Pancreas (tissue), 10 donors: ENCODE measurements at regions not wholly inside any gene's neighbourhood (a gene's known extent, or its start where the extent isn't known, plus 50 kb on each side); places are given as distances from the start of the nearest gene placed in this dataset.

Experiments
- ATAC-seq, 4 donors: fragments of 200-7000 bp; cut with Tn5 transposase; one replicate each; pipeline versions ENCODE4 v1.8.0 to v1.9.1; 2020; ENCODE audit warnings: mild to moderate bottlenecking in 4 of 4, moderate library complexity in 4 of 4
- DNase-seq, 6 donors: peaks; one replicate each; pipeline ENCODE4 v3.0.0-alpha.2; 2020
- FAIRE-seq: peaks from 2 replicates; lab custom pipeline; 2012; peaks lifted over from hg19 to GRCh38; lab: Jason Lieb, UNC
- H3K27ac ChIP-seq, 4 donors: fragments of 200-600 bp; sonication (generic); 1 replicate in 3 of 4; 2 replicates in 1 of 4; pipeline versions ENCODE4 v1.5.0 to v1.8.0; 2020
- H3K27me3 ChIP-seq, 4 donors: fragments of 200-600 bp; one replicate each; pipeline ENCODE4 v1.8.0; 2021
- H3K36me3 ChIP-seq, 3 donors: fragments of 200-600 bp; sonication (generic) in 1 of 3; one replicate each; pipeline versions ENCODE4 v1.5.0 to v1.8.0; 2020 to 2021
- H3K4me1 ChIP-seq, 3 donors: fragments of 200-600 bp; one replicate each; pipeline ENCODE4 v1.8.0; 2021
- H3K4me3 ChIP-seq, 4 donors: fragments of 200-600 bp; sonication (generic) in 2 of 4; one replicate each; pipeline versions ENCODE4 v1.5.0 to v1.8.0; 2020 to 2021
- H3K9me3 ChIP-seq, 4 donors: fragments of 200-600 bp; one replicate each; pipeline ENCODE4 v1.8.0; 2021
- WGBS, 2 donors: extraction: QIAGEN DNeasy Blood & Tissue Kit; methylation state at CpG; one replicate each; pipeline ENCODE4 v1.1.7; 2013; 5-methylcytosine and 5-hydroxymethylcytosine counted together
- intact Hi-C, 3 donors: fragments of 100-400 bp; cut with DNase I; formaldehyde crosslinking; loops; one replicate each; pipeline versions ENCODE4 v1.11.1 to v1.14.2; 2022
- TF ChIP-seq, protein P1 (sequence below), 4 donors: fragments of 200-600 bp; sonication (generic) in 3 of 4; IDR thresholded peaks; one replicate each; pipeline versions ENCODE4 v1.5.0 to v1.8.0; 2021; ENCODE audit warnings: antibody characterized with exemption in 4 of 4
- donor health status: healthy with polysubstance abuse.
- donor health status: DM: no; HTN: no; CAD: no; lungs with moderate emphysema.
- donor health status: DM: no; HTN: no; CAD: no.
- donor health status: control.
- donor health status: control.
- donor health status: Bipolar disorder and iron deficiency.
- donor health status: DM: yes; HTN: yes; CAD: no.
- donor health status: DM: no; HTN: no; CAD: no.
- donor health status: DM: no; HTN: no; CAD: no.
- donor health status: DM: yes; HTN: yes; CAD: no.

DNA sequence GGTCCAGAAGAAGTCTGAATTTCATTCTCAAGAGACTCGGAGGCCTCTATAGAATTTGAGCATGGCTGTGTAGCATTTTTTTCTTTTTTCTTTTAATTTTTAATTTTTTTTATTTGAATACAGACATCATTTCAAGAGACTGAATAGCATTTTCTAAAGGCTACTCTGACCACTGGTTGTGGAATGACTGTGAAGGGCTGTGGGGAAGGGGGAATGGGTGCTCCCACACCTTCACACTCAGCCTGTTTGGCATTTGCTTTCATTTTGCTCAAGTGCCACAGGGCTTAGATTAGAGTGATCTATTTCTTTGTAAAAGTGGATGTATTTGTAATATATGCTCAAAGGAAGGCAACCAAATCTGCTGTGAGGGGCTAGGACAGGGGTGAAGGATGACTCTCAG, 142.0 kb upstream of the SPOPL start:
- intact Hi-C loops: no loop called here
- Histone ChIP-seq H3K36me3 (no peaks in the 10 kb centered on the region), H3K27ac (no peak overlapping the region), H3K27me3 (no peaks in the 10 kb centered on the region), H3K4me1 (peaks cover 14 to 18% (median 17%) of the 10 kb centered on the region in 3 donors), H3K4me3 (no peak overlapping the region), H3K9me3 (no peaks in the 10 kb centered on the region)
- no peak for DNase-seq
- WGBS, 2 donors: 95 to 100% methylated on average over 1 of the region's 1 CpG
- TF ChIP-seq, protein P1, sequence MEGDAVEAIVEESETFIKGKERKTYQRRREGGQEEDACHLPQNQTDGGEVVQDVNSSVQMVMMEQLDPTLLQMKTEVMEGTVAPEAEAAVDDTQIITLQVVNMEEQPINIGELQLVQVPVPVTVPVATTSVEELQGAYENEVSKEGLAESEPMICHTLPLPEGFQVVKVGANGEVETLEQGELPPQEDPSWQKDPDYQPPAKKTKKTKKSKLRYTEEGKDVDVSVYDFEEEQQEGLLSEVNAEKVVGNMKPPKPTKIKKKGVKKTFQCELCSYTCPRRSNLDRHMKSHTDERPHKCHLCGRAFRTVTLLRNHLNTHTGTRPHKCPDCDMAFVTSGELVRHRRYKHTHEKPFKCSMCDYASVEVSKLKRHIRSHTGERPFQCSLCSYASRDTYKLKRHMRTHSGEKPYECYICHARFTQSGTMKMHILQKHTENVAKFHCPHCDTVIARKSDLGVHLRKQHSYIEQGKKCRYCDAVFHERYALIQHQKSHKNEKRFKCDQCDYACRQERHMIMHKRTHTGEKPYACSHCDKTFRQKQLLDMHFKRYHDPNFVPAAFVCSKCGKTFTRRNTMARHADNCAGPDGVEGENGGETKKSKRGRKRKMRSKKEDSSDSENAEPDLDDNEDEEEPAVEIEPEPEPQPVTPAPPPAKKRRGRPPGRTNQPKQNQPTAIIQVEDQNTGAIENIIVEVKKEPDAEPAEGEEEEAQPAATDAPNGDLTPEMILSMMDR (IDR thresholded peaks at IDR 0.05): no peak
- no peak for ATAC-seq
- FAIRE-seq: no peak

DNA sequence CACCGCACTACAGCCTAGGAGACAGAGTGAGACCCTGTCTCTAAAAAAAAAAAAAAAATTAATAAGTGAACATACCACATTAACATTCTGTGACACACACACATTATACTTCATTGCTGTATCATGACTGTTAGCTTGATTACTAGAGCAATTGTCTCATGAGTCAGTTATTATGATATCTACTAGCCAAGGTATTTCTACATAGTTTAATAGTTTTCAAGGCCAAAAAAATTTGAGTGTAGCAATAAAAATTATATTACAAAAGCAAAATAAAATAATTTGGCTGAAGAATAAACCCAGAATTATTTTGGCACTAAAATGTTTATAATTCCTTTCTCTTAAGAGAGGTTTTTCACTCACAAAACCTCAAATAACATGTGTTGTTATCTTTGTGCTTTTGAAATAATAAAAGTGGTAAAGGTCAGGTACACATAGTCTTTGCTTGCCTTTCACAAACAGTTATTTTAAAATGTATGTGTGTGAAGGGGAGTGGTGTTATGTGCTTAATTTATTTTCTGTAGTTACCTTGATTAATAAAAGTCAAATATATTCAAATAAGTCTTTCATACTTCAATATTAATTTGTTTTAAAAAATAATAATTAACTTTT, 136.9 kb upstream of the SPOPL start:
- H3K4me1 ChIP-seq: peaks cover 2 to 5% (median 3%) of the 10 kb centered on the region in 3 donors
- no peaks in the 10 kb centered on the region for H3K27me3 ChIP-seq
- H3K9me3 ChIP-seq: no peaks in the 10 kb centered on the region
- 97 to 100% methylated on average over 1 of the region's 1 CpG for WGBS, 2 donors
- H3K36me3 ChIP-seq: no peaks in the 10 kb centered on the region
- ATAC-seq: peak in 3 of 4 donors; percentile 49 to 69 (median 55)
- TF ChIP-seq, protein P1 (IDR thresholded peaks at IDR 0.05): no peak
- intact Hi-C loops: no loop called here
- no peak overlapping the region for H3K27ac ChIP-seq
- DNase-seq: no peak
- H3K4me3 ChIP-seq: no peak overlapping the region
- FAIRE-seq: peak; percentile 26

DNA sequence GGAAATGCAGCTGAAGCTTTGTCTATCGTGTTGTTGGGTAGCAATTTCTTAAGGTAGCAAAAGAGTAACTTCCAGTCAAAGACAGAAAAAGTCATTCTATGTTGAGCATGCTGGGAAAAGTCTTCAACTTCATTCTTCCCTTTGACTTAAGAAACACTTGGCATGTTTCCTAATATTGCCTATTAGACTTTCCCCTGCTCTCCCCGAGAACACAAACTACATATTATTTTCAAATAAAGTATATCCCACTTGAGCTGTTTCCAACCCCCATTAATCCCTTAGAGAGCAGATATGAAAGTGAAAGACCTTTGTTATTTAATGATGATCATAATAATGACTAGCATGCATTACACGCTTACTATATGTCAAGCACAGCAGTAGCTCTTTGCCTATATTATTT, 136.0 kb upstream of the SPOPL start:
- WGBS, 2 donors: 86 to 89% methylated on average over 3 of the region's 3 CpGs
- Histone ChIP-seq H3K4me3 (no peak overlapping the region), H3K4me1 (peaks cover 2 to 5% (median 3%) of the 10 kb centered on the region in 3 donors), H3K27me3 (no peaks in the 10 kb centered on the region), H3K36me3 (no peaks in the 10 kb centered on the region), H3K9me3 (no peaks in the 10 kb centered on the region), H3K27ac (no peak overlapping the region)
- intact Hi-C loops: no loop called here
- FAIRE-seq (no peak), DNase-seq (no peak), ATAC-seq (no peak)
- TF ChIP-seq, protein P1 (IDR thresholded peaks at IDR 0.05): no peak

DNA sequence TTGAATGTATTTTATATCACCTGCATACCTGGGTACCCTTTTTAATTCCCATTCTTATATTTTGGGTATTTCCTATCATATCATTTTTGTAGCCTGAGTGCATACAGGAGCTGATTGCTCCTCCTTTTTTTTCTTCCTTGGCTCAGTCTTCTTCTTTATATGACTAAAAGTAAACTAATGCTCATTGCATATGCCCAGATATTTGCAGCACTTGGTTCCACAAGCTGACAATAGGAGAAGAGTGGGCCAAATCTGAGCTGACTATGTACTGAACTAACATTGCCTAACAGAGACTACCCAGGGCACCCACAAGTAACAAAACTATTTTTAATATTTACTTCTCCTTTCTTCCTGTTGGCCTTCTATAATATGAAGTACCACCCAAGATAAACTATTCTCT, 131.7 kb upstream of the SPOPL start:
- intact Hi-C loops: no loop called here
- TF ChIP-seq, protein P1 (IDR thresholded peaks at IDR 0.05): no peak
- ATAC-seq (peak in 3 of 4 donors; percentile 26 to 70 (median 42)), DNase-seq (no peak), FAIRE-seq (no peak)
- no peaks in the 10 kb centered on the region for H3K27me3 ChIP-seq
- H3K4me1 ChIP-seq: no peaks in the 10 kb centered on the region
- no peak overlapping the region for H3K27ac ChIP-seq
- H3K36me3 ChIP-seq: no peaks in the 10 kb centered on the region
- no peaks in the 10 kb centered on the region for H3K9me3 ChIP-seq
- no peak overlapping the region for H3K4me3 ChIP-seq

DNA sequence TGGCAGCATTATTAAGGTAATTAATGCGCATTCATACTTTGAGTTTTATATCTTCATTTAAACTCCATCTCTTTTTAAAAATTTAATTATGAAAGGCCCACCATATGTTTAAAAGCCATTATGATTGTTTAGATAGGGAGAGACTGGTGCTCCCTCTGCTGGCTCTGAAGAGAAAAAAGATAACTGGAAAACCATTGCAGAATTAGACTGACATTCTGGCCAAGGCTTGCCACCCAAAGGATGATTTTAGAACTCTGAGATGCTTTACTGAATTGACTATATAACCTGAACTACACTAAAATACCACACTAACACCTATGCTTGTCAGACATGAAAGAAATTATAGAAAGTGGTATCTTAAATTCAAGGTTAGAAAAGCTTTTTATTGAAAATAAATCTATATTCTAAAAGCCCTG, 127.6 kb upstream of the SPOPL start:
- peak; percentile 80 for FAIRE-seq
- intact Hi-C loops: no loop called here
- Histone ChIP-seq H3K4me3 (no peak overlapping the region), H3K9me3 (no peaks in the 10 kb centered on the region), H3K27ac (no peak overlapping the region), H3K4me1 (no peaks in the 10 kb centered on the region), H3K27me3 (no peaks in the 10 kb centered on the region), H3K36me3 (no peaks in the 10 kb centered on the region)
- ATAC-seq: peak; percentile 66 to 88 (median 82)
- DNase-seq: peak in 3 of 6 donors; percentile 8 to 25 (median 20)
- 35 to 39% methylated on average over 1 of the region's 1 CpG for WGBS, 2 donors
- TF ChIP-seq, protein P1 (IDR thresholded peaks at IDR 0.05): peak; percentile 15 to 52 (median 45)
